ENCODE measurements at regions not wholly inside any gene's neighbourhood (a gene's known extent, or its start where the extent isn't known, plus 50 kb on each side); places are given as distances from the start of the nearest gene placed in this dataset.

DNA sequence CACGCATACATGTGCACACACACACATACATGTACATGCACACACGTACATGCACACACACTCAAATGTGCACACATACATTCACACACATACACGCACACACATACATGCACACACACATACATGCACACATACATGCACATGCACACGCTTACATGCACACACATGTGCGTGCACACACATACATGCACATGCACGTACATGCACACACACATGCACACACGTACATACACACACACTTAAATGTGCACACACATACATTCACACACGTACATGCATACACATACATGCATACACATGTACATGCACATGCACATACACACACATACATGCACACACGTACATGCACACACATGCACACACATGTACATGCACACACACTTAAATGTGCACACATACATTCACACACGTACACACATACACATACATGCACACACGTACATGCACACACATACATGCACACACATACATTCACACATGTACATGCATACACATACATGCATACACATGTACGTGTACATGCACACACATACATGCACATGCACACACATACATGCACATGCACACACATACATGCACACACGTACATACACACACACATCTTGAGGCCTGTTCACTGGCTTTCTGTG lies 283.7 kb upstream of the ID2 start:
- Histone ChIP-seq H3K36me3 (no peaks in the 10 kb centered on the region), H3K27ac (no peak overlapping the region), H3K4me1 (no peaks in the 10 kb centered on the region), H3K27me3 (no peaks in the 10 kb centered on the region), H3K9me3 (no peaks in the 10 kb centered on the region), H3K4me3 (no peak overlapping the region)
- no peak for DNase-seq
- no peak for TF ChIP-seq POLR2A (IDR thresholded peaks at IDR 0.05)
- TF ChIP-seq, protein P1, sequence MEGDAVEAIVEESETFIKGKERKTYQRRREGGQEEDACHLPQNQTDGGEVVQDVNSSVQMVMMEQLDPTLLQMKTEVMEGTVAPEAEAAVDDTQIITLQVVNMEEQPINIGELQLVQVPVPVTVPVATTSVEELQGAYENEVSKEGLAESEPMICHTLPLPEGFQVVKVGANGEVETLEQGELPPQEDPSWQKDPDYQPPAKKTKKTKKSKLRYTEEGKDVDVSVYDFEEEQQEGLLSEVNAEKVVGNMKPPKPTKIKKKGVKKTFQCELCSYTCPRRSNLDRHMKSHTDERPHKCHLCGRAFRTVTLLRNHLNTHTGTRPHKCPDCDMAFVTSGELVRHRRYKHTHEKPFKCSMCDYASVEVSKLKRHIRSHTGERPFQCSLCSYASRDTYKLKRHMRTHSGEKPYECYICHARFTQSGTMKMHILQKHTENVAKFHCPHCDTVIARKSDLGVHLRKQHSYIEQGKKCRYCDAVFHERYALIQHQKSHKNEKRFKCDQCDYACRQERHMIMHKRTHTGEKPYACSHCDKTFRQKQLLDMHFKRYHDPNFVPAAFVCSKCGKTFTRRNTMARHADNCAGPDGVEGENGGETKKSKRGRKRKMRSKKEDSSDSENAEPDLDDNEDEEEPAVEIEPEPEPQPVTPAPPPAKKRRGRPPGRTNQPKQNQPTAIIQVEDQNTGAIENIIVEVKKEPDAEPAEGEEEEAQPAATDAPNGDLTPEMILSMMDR (IDR thresholded peaks at IDR 0.05 in 4 of 5, conservative IDR thresholded peaks at IDR 0.05 in 1 of 5) = no peak
- in situ Hi-C loops (cut with MboI; ENCODE audit: low sequenced_read_pairs in 4 of 4) (no loop called here), intact Hi-C loops (cut with DNase I; ENCODE audit: low total_unique reads) (no loop called here)
- no peak for ATAC-seq

DNA sequence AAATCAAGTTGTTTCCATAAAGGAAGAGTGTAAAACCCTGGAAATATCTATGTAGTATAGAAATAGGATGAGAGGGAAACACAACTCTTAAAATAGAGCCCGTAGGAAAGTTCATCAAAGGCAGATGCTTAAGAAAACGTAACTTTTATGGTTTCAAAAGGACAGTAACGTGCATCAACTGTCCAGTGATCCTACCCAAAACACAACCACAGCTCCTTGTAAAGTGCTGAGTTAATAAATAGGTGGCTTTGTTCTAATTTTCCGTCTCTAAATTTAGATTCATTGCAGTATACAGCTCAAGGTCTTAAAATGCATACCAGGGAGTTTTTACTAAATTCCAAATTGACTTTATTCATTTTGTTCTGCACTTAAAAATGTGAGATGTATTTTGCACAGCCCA lies 282.1 kb upstream of the ID2 start:
- DNase-seq (no peak), ATAC-seq (no peak)
- no peaks in the 10 kb centered on the region for H3K36me3 ChIP-seq
- no peak overlapping the region for H3K4me3 ChIP-seq
- H3K4me1 ChIP-seq = no peaks in the 10 kb centered on the region
- in situ Hi-C loops (cut with MboI; ENCODE audit: low sequenced_read_pairs in 4 of 4) = no loop called here
- H3K27ac ChIP-seq = no peak overlapping the region
- intact Hi-C loops (cut with DNase I; ENCODE audit: low total_unique reads) = no loop called here
- H3K9me3 ChIP-seq = no peaks in the 10 kb centered on the region
- TF ChIP-seq, protein P1 (IDR thresholded peaks at IDR 0.05 in 4 of 5, conservative IDR thresholded peaks at IDR 0.05 in 1 of 5) = no peak
- no peak for TF ChIP-seq POLR2A (IDR thresholded peaks at IDR 0.05)
- H3K27me3 ChIP-seq = no peaks in the 10 kb centered on the region

DNA sequence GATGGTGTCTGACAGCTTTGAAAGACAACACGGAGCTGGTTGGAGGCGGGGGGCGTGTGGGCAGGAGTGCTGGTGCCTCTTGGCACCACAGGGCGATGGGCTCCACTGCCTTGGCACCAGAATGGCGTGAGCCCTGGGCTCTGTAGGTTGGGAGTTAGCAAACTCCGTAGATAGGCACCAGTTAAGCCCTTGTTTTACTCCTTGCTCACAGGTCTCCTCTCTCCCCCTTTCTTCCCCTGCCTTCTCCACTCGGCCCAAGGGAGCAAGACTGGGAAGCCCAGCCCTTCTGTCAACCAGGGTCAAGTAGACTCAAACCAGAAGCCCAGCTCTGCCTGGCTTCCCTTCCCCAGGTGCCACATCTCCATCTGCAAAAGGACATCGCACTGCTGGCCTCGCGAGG lies 281.7 kb upstream of the ID2 start:
- Histone ChIP-seq H3K36me3 (no peaks in the 10 kb centered on the region), H3K4me3 (no peak overlapping the region), H3K27ac (no peak overlapping the region), H3K9me3 (no peaks in the 10 kb centered on the region), H3K4me1 (no peaks in the 10 kb centered on the region), H3K27me3 (no peaks in the 10 kb centered on the region)
- in situ Hi-C loops (cut with MboI; ENCODE audit: low sequenced_read_pairs in 4 of 4) = no loop called here
- intact Hi-C loops (cut with DNase I; ENCODE audit: low total_unique reads) = no loop called here
- no peak for ATAC-seq
- no peak for TF ChIP-seq POLR2A (IDR thresholded peaks at IDR 0.05)
- TF ChIP-seq, protein P1 (IDR thresholded peaks at IDR 0.05 in 4 of 5, conservative IDR thresholded peaks at IDR 0.05 in 1 of 5) = no peak
- DNase-seq = no peak

DNA sequence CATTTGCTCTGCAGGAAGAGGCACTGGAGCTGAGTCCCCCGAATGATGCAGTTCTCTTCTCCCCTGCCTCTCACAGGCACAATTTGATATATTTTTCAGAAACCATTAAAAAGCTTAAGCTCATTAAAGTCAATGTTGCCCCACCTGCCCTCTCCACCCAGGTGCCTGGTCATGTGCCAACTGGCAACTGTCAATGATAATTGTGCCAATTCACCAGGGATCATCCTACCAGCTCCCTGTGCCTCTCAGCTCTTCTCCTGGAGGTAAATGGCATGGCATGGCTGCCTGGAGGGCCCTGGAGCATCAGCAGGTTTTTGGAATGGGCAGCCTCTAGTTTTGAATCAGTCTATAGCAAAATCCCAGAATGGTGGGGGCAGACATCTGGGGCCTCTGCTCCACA lies 279.6 kb upstream of the ID2 start:
- H3K27me3 ChIP-seq = no peaks in the 10 kb centered on the region
- TF ChIP-seq POLR2A (IDR thresholded peaks at IDR 0.05) = no peak
- TF ChIP-seq, protein P1 (IDR thresholded peaks at IDR 0.05 in 4 of 5, conservative IDR thresholded peaks at IDR 0.05 in 1 of 5) = no peak
- H3K27ac ChIP-seq = no peak overlapping the region
- in situ Hi-C loops (cut with MboI; ENCODE audit: low sequenced_read_pairs in 4 of 4) (no loop called here), intact Hi-C loops (cut with DNase I; ENCODE audit: low total_unique reads) (no loop called here)
- H3K4me1 ChIP-seq = no peaks in the 10 kb centered on the region
- DNase-seq (no peak), ATAC-seq (no peak)
- H3K4me3 ChIP-seq = no peak overlapping the region
- no peaks in the 10 kb centered on the region for H3K9me3 ChIP-seq
- no peaks in the 10 kb centered on the region for H3K36me3 ChIP-seq

DNA sequence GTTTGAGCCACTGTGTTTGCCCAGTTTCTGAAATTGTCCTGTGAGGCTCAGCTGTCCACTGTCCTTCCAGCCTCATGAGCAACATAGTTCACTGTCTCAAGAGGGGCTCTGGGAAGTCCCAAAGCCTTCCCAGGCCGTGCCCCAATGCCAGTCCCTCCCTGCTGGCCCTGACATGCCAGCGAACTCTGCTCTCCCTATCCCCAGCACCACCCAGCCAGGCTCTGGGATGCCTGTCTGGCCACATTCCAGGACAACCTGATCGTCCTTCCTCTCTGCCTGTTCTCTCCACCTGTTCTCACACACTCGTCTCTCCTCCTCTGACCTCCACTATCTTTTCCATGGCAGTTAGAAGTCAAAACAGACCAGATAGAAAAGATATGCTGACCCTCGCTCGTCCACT lies 278.0 kb upstream of the ID2 start:
- Histone ChIP-seq H3K4me3 (no peak overlapping the region), H3K4me1 (no peaks in the 10 kb centered on the region), H3K9me3 (no peaks in the 10 kb centered on the region), H3K36me3 (no peaks in the 10 kb centered on the region), H3K27ac (no peak overlapping the region), H3K27me3 (no peaks in the 10 kb centered on the region)
- DNase-seq (no peak), ATAC-seq (no peak)
- intact Hi-C loops (cut with DNase I; ENCODE audit: low total_unique reads) = no loop called here
- in situ Hi-C loops (cut with MboI; ENCODE audit: low sequenced_read_pairs in 4 of 4) = no loop called here
- TF ChIP-seq, protein P1 (IDR thresholded peaks at IDR 0.05 in 4 of 5, conservative IDR thresholded peaks at IDR 0.05 in 1 of 5) = no peak
- TF ChIP-seq POLR2A (IDR thresholded peaks at IDR 0.05) = no peak
